ENCODE measurements at regions not wholly inside any gene's neighbourhood (a gene's known extent, or its start where the extent isn't known, plus 50 kb on each side); places are given as distances from the start of the nearest gene placed in this dataset.

GRCh38 chr2:156790343-156791037 is 354.3 kb downstream of the GPD2 start:
- no peak overlapping the region for H3K23ac ChIP-seq (ENCODE audit: low read depth, low read length)
- no peak overlapping the region for H2AFZ ChIP-seq (replicated peaks; ENCODE audit: low read length, poor library complexity)
- in situ Hi-C loops (cut with MboI; ENCODE audit: low sequenced_read_pairs), result no loop called here
- H2AK5ac ChIP-seq (ENCODE audit: low read depth, low read length), result no peak overlapping the region
- 100% methylated on average over 1 of the region's 3 CpGs; no CpG with 5 or more reads in 1 of the 2 experiments for WGBS, 2 experiments (ENCODE audit: extremely low coverage in 2 of 2, insufficient read length in 1 of 2)
- H3K18ac ChIP-seq (ENCODE audit: low read depth, low read length), result no peak overlapping the region
- no peak overlapping the region for H4K91ac ChIP-seq (ENCODE audit: insufficient read depth, low read depth, low read length)
- H3K4me3 ChIP-seq (ENCODE audit: insufficient read depth, low read depth, low read length), result no peak overlapping the region
- CTCF ChIA-PET, result no interaction called here
- H3K14ac ChIP-seq (replicated peaks; ENCODE audit: low read depth, low read length), result no peak overlapping the region
- POLR2A ChIA-PET (ENCODE audit: unreplicated experiment), result no interaction called here
- H3K4ac ChIP-seq (ENCODE audit: low read depth, low read length), result no peak overlapping the region
- H2BK20ac ChIP-seq (ENCODE audit: low read depth, low read length), result no peak overlapping the region
- intact Hi-C loops (cut with micrococcal nuclease), result loop anchor here (2.0 kb wide), 1 partner anchor 66 kb away; no protein-coding TSS in a partner anchor
- ATAC-seq (ENCODE audit: low read depth) (no peak), DNase-seq (no peak)
- no peak overlapping the region for H3K56ac ChIP-seq (ENCODE audit: extremely low read depth, insufficient read depth, low read length)
- H4K5ac ChIP-seq (ENCODE audit: low read depth, low read length), result no peak overlapping the region
- H4K8ac ChIP-seq (ENCODE audit: low read depth in 2 of 2, low read length in 2 of 2), result no peak overlapping the region
- no peaks in the 10 kb centered on the region for H4K20me1 ChIP-seq (ENCODE audit: insufficient read depth, low read length)
- dilution Hi-C loops (cut with HindIII; ENCODE audit: low sequenced_read_pairs, unreplicated experiment), result no loop called here
- H3K9ac ChIP-seq (ENCODE audit: low read depth, low read length), result no peak overlapping the region
- H2BK120ac ChIP-seq (ENCODE audit: low read depth, low read length), result no peak overlapping the region
- no peaks in the 10 kb centered on the region for H3K36me3 ChIP-seq (ENCODE audit: control insufficient read depth, insufficient read depth, low read length)
- no peak overlapping the region for H3K27ac ChIP-seq (ENCODE audit: insufficient read depth, low read length)
- H3K27me3 ChIP-seq (ENCODE audit: control insufficient read depth, insufficient read depth, low read length), result no peaks in the 10 kb centered on the region
- no peak overlapping the region for H3K4me2 ChIP-seq (ENCODE audit: low read depth, low read length)
- TF ChIP-seq CTCF (conservative IDR thresholded peaks at IDR 0.05; ENCODE audit: low read depth, low read length) (no peak), FOS (IDR thresholded peaks at IDR 0.05; ENCODE audit: low read depth, low read length) (no peak), CHD1 (IDR thresholded peaks at IDR 0.05; ENCODE audit: low read depth, low read length) (no peak), SMC3 (IDR thresholded peaks at IDR 0.05; ENCODE audit: low read depth, low read length) (no peak), MXI1 (IDR thresholded peaks at IDR 0.05; ENCODE audit: borderline replicate concordance, low read depth, low read length) (no peak), USF2 (IDR thresholded peaks at IDR 0.05; ENCODE audit: low read depth, low read length) (no peak), RFX5 (IDR thresholded peaks at IDR 0.05; ENCODE audit: low read depth, low read length) (no peak), RAD21 (IDR thresholded peaks at IDR 0.05; ENCODE audit: low read length) (no peak), ELK1 (IDR thresholded peaks at IDR 0.05; ENCODE audit: borderline replicate concordance, low read depth, low read length) (no peak), POLR2A (IDR thresholded peaks at IDR 0.05; ENCODE audit: low read depth, low read length) (no peak), CEBPB (IDR thresholded peaks at IDR 0.05; ENCODE audit: low read depth, low read length) (no peak), NFE2L2 (IDR thresholded peaks at IDR 0.05; ENCODE audit: low read depth, low read length) (no peak), MAFK (IDR thresholded peaks at IDR 0.05; ENCODE audit: low read depth, low read length) (no peak), MAZ (IDR thresholded peaks at IDR 0.05; ENCODE audit: borderline replicate concordance, low read depth, low read length) (no peak)
- BruUV-seq (replicated peaks), result no TSS peak
- H3K9me3 ChIP-seq (ENCODE audit: control insufficient read depth, insufficient read depth, low read length), result no peaks in the 10 kb centered on the region
- no peak overlapping the region for H2AK9ac ChIP-seq (replicated peaks; ENCODE audit: low read depth, low read length, poor library complexity)
- no peaks in the 10 kb centered on the region for H3K79me1 ChIP-seq (ENCODE audit: low read depth in 1 of 2, low read length in 2 of 2)
- no peaks in the 10 kb centered on the region for H3K4me1 ChIP-seq (ENCODE audit: control insufficient read depth, insufficient read depth, low read length)
- H2BK5ac ChIP-seq (ENCODE audit: low read depth, low read length, poor library complexity, severe bottlenecking), result no peak overlapping the region
- no peaks in the 10 kb centered on the region for H3K9me1 ChIP-seq (ENCODE audit: insufficient read depth, low read length)
- no peak overlapping the region for H2BK15ac ChIP-seq (ENCODE audit: low read depth, low read length)

Measured in IMR-90 (cell line).